ENCODE measurements at regions not wholly inside any gene's neighbourhood (a gene's known extent, or its start where the extent isn't known, plus 50 kb on each side); places are given as distances from the start of the nearest gene placed in this dataset.

- no peak for TF ChIP-seq CTCF (IDR thresholded peaks at IDR 0.05; ENCODE audit: borderline replicate concordance, control extremely low read depth, extremely low read depth, insufficient read depth, missing control alignments)
- in situ Hi-C loops (cut with MboI; ENCODE audit: low sequenced_read_pairs, unreplicated experiment), result no loop called here
- no peak for DNase-seq (ENCODE audit: low spot score)
These were observed 244.7 kb downstream of the NSUN3 start for GRCh38 chr3:94307588-94307987.

DNA sequence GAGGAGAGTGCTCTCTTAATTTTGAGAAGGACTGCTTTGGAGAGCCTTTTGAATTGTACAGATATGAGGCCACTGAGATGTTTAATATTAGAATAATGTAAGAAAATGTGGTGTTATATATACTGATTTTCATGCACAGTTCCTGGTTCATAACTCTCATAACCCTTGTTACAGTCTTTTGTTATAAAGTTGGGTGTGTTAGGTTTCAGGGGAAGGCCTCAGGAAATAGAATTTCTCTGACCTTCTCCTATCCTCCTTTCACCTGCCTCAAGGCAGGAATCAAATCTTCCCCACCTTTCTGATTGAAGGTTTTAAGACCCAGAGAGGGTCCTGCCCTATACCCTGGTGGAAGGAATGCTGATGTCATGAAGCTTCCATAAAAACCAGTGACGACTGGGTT is 245.9 kb downstream of the NSUN3 start:
- no peak for DNase-seq (ENCODE audit: low spot score)
- TF ChIP-seq CTCF (IDR thresholded peaks at IDR 0.05; ENCODE audit: borderline replicate concordance, control extremely low read depth, extremely low read depth, insufficient read depth, missing control alignments), result no peak
- in situ Hi-C loops (cut with MboI; ENCODE audit: low sequenced_read_pairs, unreplicated experiment), result no loop called here

DNA sequence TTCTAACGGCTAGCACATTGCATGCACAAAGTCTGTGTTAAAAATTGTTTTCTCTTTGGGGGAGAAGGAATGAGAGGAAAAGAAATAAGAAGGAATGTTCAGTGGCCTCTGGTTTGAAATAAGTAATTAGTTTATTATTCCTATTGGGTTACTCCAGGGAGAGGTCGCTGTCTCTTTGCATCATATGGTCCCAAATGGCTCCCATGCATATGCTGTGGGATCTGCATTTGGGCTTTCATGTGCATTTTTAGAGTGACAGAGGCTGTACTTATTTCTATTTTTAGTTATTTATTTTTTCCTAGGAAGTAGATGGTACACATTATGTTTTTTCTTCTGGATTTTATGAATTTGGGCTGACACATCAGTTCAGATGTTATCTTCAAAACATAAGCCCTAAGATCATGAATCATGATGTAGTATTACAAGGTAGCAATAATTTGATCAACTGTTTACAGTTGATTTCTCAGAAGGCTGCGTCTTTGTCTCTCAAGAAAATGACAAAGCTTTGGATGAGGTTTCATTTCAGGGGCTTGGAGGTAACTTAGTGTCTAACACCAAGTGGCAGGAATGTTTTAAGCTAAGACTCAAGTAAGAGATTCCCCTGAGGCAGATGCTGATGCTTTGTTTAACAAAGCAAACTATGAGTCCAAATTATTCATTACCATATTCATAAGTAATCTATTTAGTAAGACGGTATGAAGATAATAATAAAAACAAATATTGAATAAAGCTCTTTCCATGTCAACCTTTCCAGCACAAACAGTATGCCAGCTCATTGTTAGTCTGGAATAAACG is 247.7 kb downstream of the NSUN3 start:
- in situ Hi-C loops (cut with MboI; ENCODE audit: low sequenced_read_pairs, unreplicated experiment), result no loop called here
- DNase-seq (ENCODE audit: low spot score), result no peak
- no peak for TF ChIP-seq CTCF (IDR thresholded peaks at IDR 0.05; ENCODE audit: borderline replicate concordance, control extremely low read depth, extremely low read depth, insufficient read depth, missing control alignments)

GRCh38 chr3:94311651-94312050 is 248.8 kb downstream of the NSUN3 start:
- no peak for TF ChIP-seq CTCF (IDR thresholded peaks at IDR 0.05; ENCODE audit: borderline replicate concordance, control extremely low read depth, extremely low read depth, insufficient read depth, missing control alignments)
- no peak for DNase-seq (ENCODE audit: low spot score)
- in situ Hi-C loops (cut with MboI; ENCODE audit: low sequenced_read_pairs, unreplicated experiment), result no loop called here

- in situ Hi-C loops (cut with MboI; ENCODE audit: low sequenced_read_pairs, unreplicated experiment), result no loop called here
- no peak for TF ChIP-seq CTCF (IDR thresholded peaks at IDR 0.05; ENCODE audit: borderline replicate concordance, control extremely low read depth, extremely low read depth, insufficient read depth, missing control alignments)
These were observed 251.5 kb downstream of the NSUN3 start for GRCh38 chr3:94314218-94314883.

DNA sequence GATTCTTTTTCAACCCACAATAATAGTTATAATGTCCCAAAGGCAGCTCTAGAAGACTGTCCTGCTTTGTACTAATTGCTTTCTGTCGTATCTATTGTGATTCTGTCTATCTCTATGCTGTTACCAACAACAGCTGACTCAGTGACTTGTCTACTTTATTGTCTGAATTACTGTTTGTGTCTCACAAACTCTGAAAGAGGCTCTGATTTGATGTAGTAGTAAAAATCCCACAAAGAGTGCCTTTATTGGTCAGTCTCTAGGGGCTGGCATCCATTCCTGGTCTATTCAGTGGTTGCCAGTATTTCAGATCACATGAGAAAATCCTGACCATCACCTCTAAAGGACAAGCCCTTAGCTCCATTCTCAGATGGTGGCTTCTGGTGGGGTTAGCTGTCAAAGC is 254.2 kb downstream of the NSUN3 start:
- TF ChIP-seq CTCF (IDR thresholded peaks at IDR 0.05; ENCODE audit: borderline replicate concordance, control extremely low read depth, extremely low read depth, insufficient read depth, missing control alignments), result no peak
- no peak for DNase-seq (ENCODE audit: low spot score)
- in situ Hi-C loops (cut with MboI; ENCODE audit: low sequenced_read_pairs, unreplicated experiment), result no loop called here

More at GRCh38 chr3:94314218-94314883, 251.5 kb downstream of the NSUN3 start:
- no peak for DNase-seq (ENCODE audit: low spot score)
